Loucy (cell line): ENCODE measurements at regions not wholly inside any gene's neighbourhood (a gene's known extent, or its start where the extent isn't known, plus 50 kb on each side); places are given as distances from the start of the nearest gene placed in this dataset.

ENCODE experiments used
- H2AFZ ChIP-seq: fragments of 200-600 bp; sonication (generic); 2 replicates; pipeline ENCODE4 v1.6.0; 2016; ENCODE audit warnings: antibody characterized with exemption, mild to moderate bottlenecking, low read length, moderate library complexity
- H3F3A ChIP-seq: fragments of 200-600 bp; 2 replicates; pipeline ENCODE4 v1.6.0; 2016; ENCODE audit warnings: antibody characterized with exemption, low read depth, mild to moderate bottlenecking
- H3K27me3 ChIP-seq: fragments of 200-600 bp; sonication (generic); 2 replicates; pipeline ENCODE4 v1.6.1; 2014; ENCODE audit warnings: low read length, mild to moderate bottlenecking; ENCODE audit not compliant: insufficient read depth, poor library complexity, severe bottlenecking
- H3K36me3 ChIP-seq: fragments of 200-600 bp; sonication (generic); 2 replicates; pipeline ENCODE4 v1.6.1; 2016; ENCODE audit warnings: low read length; ENCODE audit not compliant: insufficient read depth
- H3K4me1 ChIP-seq: fragments of 200-600 bp; sonication (generic); 2 replicates; pipeline ENCODE4 v1.5.1; 2014; ENCODE audit warnings: low read length, mild to moderate bottlenecking; ENCODE audit not compliant: insufficient read depth, poor library complexity, severe bottlenecking
- H3K4me2 ChIP-seq: fragments of 200-600 bp; sonication (generic); 2 replicates; pipeline ENCODE4 v1.6.0; 2014; ENCODE audit warnings: antibody characterized with exemption, low read length, low read depth, mild to moderate bottlenecking; ENCODE audit not compliant: poor library complexity, severe bottlenecking
- H3K4me3 ChIP-seq: fragments of 200-600 bp; sonication (generic); 2 replicates; pipeline ENCODE4 v1.5.1; 2014; ENCODE audit warnings: low read length, mild to moderate bottlenecking, mixed read lengths; ENCODE audit not compliant: poor library complexity, severe bottlenecking
- H3K79me2 ChIP-seq: fragments of 200-600 bp; sonication (generic); 2 replicates; pipeline ENCODE4 v1.6.1; 2014; ENCODE audit warnings: low read length; ENCODE audit not compliant: insufficient read depth
- H3K9ac ChIP-seq: fragments of 200-600 bp; sonication (generic); 2 replicates; pipeline ENCODE4 v1.6.0; 2014; ENCODE audit warnings: mild to moderate bottlenecking, low read depth, low read length, moderate library complexity; ENCODE audit not compliant: poor library complexity, severe bottlenecking
- H3K9me2 ChIP-seq: fragments of 200-600 bp; sonication (generic); replicated peaks from 2 replicates; pipeline ENCODE4 v1.6.1; 2016; ENCODE audit warnings: low read depth, low read length, mixed read lengths
- H3K9me3 ChIP-seq: fragments of 200-600 bp; sonication (generic); 2 replicates; pipeline ENCODE4 v1.6.1; 2014; ENCODE audit warnings: mild to moderate bottlenecking, antibody characterized with exemption, low read length, low read depth; ENCODE audit not compliant: insufficient read depth
- H4K20me1 ChIP-seq: fragments of 200-600 bp; sonication (generic); 2 replicates; pipeline ENCODE4 v1.6.0; 2014; ENCODE audit warnings: antibody characterized with exemption, low read length, mild to moderate bottlenecking; ENCODE audit not compliant: insufficient read depth, poor library complexity, severe bottlenecking
- CTCF ChIP-seq: fragments of 200-600 bp; sonication (generic); conservative IDR thresholded peaks from 2 replicates; pipeline ENCODE4 v1.5.1; 2014; ENCODE audit warnings: mild to moderate bottlenecking, antibody characterized with exemption, low read length
- EZH2phosphoT487 ChIP-seq: fragments of 200-600 bp; IDR thresholded peaks from 2 replicates; pipeline ENCODE4 v1.6.1; 2018; ENCODE audit warnings: antibody characterized with exemption, mild to moderate bottlenecking, moderate library complexity, borderline replicate concordance

DNA sequence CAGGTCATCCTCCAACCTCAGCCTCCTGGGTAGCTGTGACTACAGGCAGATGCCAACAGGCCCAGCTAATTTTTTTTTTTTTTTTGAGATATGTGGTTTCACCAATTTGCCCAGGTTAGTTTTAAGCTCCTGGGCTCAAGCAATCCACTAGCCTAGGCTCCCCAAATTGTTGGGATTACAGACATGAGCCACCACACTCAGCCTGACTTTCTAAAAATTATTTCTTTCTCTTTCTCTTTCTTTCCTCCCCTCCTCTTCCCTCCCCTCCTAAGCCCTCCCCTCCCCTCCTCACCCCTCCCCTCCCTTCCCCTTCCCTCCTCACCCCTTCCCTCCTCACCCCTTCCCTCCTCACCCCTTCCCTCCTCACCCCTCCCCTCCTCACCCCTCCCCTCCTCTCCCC, 127.3 kb downstream of the BTBD3 start:
- no peaks in the 10 kb centered on the region for H4K20me1 ChIP-seq
- no peaks in the 10 kb centered on the region for H3F3A ChIP-seq
- H3K9ac ChIP-seq, result no peak overlapping the region
- no peak for TF ChIP-seq EZH2phosphoT487
- H3K27me3 ChIP-seq, result no peaks in the 10 kb centered on the region
- no peaks in the 10 kb centered on the region for H3K9me2 ChIP-seq
- H3K4me3 ChIP-seq, result no peak overlapping the region
- no peaks in the 10 kb centered on the region for H3K79me2 ChIP-seq
- peaks cover 27% of the 10 kb centered on the region for H3K4me1 ChIP-seq
- H3K9me3 ChIP-seq, result no peaks in the 10 kb centered on the region
- no peaks in the 10 kb centered on the region for H3K36me3 ChIP-seq
- 0 out of 2 replicates have a peak overlapping the region, but pooled peaks have one; percentile 21 for H2AFZ ChIP-seq
- H3K4me2 ChIP-seq, result peak overlapping the region; percentile 3

GRCh38 chr20:12047838-12048432, 130.2 kb downstream of the BTBD3 start:
- no peaks in the 10 kb centered on the region for H3K79me2 ChIP-seq
- H3K4me1 ChIP-seq, result peaks cover 46% of the 10 kb centered on the region
- H2AFZ ChIP-seq, result peak overlapping the region; percentile 30; the same call in 1 of the 2 replicates
- no peaks in the 10 kb centered on the region for H4K20me1 ChIP-seq
- no peaks in the 10 kb centered on the region for H3K9me2 ChIP-seq
- no peak overlapping the region for H3K9ac ChIP-seq
- TF ChIP-seq CTCF (no peak), EZH2phosphoT487 (no peak)
- no peaks in the 10 kb centered on the region for H3K27me3 ChIP-seq
- H3K9me3 ChIP-seq, result no peaks in the 10 kb centered on the region
- no peaks in the 10 kb centered on the region for H3K36me3 ChIP-seq
- no peak overlapping the region for H3K4me2 ChIP-seq
- no peaks in the 10 kb centered on the region for H3F3A ChIP-seq
- no peak overlapping the region for H3K4me3 ChIP-seq

DNA sequence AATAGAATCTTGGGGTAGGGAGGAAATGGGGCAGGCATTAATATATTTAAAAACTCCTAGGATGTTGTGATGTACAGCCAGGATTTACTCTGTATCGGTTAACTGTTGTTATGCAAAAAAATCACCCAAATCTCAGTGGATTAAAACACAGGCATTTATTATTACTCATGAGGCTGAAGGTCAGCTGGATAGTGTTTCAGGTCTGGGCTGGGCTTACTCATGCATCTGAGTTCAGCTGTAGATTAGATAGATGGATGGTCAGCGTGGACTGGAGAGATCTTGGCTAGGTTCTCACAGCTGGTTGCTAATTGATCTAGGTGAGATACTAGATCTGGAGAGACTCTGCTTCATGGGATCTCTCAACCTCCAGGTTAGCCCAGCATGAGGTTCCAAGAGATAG, 131.4 kb downstream of the BTBD3 start:
- Histone ChIP-seq H3F3A (no peaks in the 10 kb centered on the region), H3K4me1 (peaks cover 57% of the 10 kb centered on the region), H3K4me3 (no peak overlapping the region), H3K4me2 (no peak overlapping the region), H3K9me2 (no peaks in the 10 kb centered on the region), H3K79me2 (no peaks in the 10 kb centered on the region), H3K36me3 (no peaks in the 10 kb centered on the region), H4K20me1 (no peaks in the 10 kb centered on the region), H2AFZ (no peak overlapping the region), H3K9ac (no peak overlapping the region), H3K9me3 (no peaks in the 10 kb centered on the region), H3K27me3 (no peaks in the 10 kb centered on the region)
- TF ChIP-seq EZH2phosphoT487 (no peak), CTCF (no peak)
